A549 (cell line): ENCODE measurements at regions not wholly inside any gene's neighbourhood (a gene's known extent, or its start where the extent isn't known, plus 50 kb on each side); places are given as distances from the start of the nearest gene placed in this dataset.

Source experiments
- JUN ChIP-seq, 2 experiments: fragments of >200 bp; sonication (Bioruptor Twin); formaldehyde crosslinking; IDR thresholded peaks; 2 replicates in 1 of 2; 3 replicates in 1 of 2; pipeline ENCODE4 v1.6.1; 2016 to 2017
- KDM1A ChIP-seq: fragments of 200-600 bp; sonication (generic); IDR thresholded peaks from 2 replicates; pipeline ENCODE4 v1.6.1; 2016; ENCODE audit warnings: low read depth, mild to moderate bottlenecking
- ZSCAN20 ChIP-seq: fragments of 250-450 bp; sonication (Bioruptor Pico); IDR thresholded peaks from 2 replicates; pipeline ENCODE4 v1.8.0; 2022; ENCODE audit warnings: mild to moderate bottlenecking, moderate library complexity

DNA sequence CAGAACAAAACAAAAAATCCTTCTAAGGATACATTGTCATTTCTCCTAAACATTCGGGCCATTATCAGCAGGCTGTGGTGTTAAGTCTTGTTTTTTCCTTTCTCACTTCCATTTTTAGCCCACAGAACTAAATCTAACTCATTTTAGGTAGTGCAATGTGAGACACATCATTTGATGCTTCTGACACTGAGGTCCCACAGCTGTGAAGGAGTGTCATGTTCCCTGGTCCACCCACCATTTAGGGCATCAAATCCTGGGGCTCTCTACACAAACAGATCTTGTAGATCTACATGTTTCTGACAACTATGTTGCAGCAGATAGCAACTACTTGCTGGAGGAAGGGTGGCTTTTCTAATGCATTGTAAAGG, 232.5 kb upstream of the IGFBP3 start:
- TF ChIP-seq KDM1A (no peak), JUN (IDR thresholded peaks at IDR 0.05) (no peak), ZSCAN20 (CRISPR knock-in tag) (no peak)
